SK-N-SH treated with all-trans-retinoic acid at 6 μM for 48 hours (cell line): ENCODE measurements at regions not wholly inside any gene's neighbourhood (a gene's known extent, or its start where the extent isn't known, plus 50 kb on each side); places are given as distances from the start of the nearest gene placed in this dataset.

Experiments used
- ATAC-seq: fragments of 200-7000 bp; cut with Tn5 transposase; 3 replicates; pipeline ENCODE4 v1.9.1; 2020; ENCODE audit warnings: mild to moderate bottlenecking, moderate library complexity
- ARNTL ChIP-seq: fragments of 450-650 bp; formaldehyde crosslinking; IDR thresholded peaks from 2 replicates; pipeline ENCODE4 v1.5.0; 2020; ENCODE audit warnings: low read depth, mild to moderate bottlenecking, moderate library complexity, borderline replicate concordance
- BACH2 ChIP-seq: fragments of 250-450 bp; sonication (Bioruptor Pico); IDR thresholded peaks from 2 replicates; pipeline ENCODE4 v1.9.0; 2021; ENCODE audit warnings: mild to moderate bottlenecking, borderline replicate concordance
- CSDC2 ChIP-seq: fragments of 250-450 bp; sonication (Bioruptor Pico); IDR thresholded peaks from 2 replicates; pipeline ENCODE4 v1.5.0; 2020; ENCODE audit warnings: mild to moderate bottlenecking, moderate library complexity
- ESRRG ChIP-seq: fragments of 250-450 bp; sonication (Bioruptor Pico); IDR thresholded peaks from 2 replicates; pipeline ENCODE4 v1.6.1; 2021; ENCODE audit warnings: mild to moderate bottlenecking
- ISL1 ChIP-seq: fragments of 250-450 bp; sonication (Bioruptor Pico); IDR thresholded peaks from 2 replicates; pipeline ENCODE4 v2.1.2; 2022; ENCODE audit warnings: mild to moderate bottlenecking, moderate library complexity
- OSR1 ChIP-seq: fragments of 250-450 bp; sonication (Bioruptor Pico); IDR thresholded peaks from 2 replicates; pipeline ENCODE4 v1.8.0; 2022; ENCODE audit warnings: moderate library complexity, mild to moderate bottlenecking, inconsistent platforms
- POU6F1 ChIP-seq: fragments of 250-450 bp; sonication (Bioruptor Pico); IDR thresholded peaks from 2 replicates; pipeline ENCODE4 v1.8.0; 2021; ENCODE audit warnings: low read depth, mild to moderate bottlenecking, moderate library complexity, borderline replicate concordance
- PPARA ChIP-seq: fragments of 250-450 bp; sonication (Bioruptor Pico); IDR thresholded peaks from 2 replicates; pipeline ENCODE4 v1.5.0; 2020; ENCODE audit warnings: mild to moderate bottlenecking, borderline replicate concordance
- RARB ChIP-seq: fragments of 250-450 bp; sonication (Bioruptor Pico); IDR thresholded peaks from 2 replicates; pipeline ENCODE4 v1.8.0; 2021; ENCODE audit warnings: mild to moderate bottlenecking, moderate library complexity
- SNAI2 ChIP-seq: fragments of 250-450 bp; sonication (Bioruptor Pico); IDR thresholded peaks from 2 replicates; pipeline ENCODE4 v1.5.0; 2020; ENCODE audit warnings: mild to moderate bottlenecking, moderate library complexity
- TCF4 ChIP-seq: fragments of 250-450 bp; sonication (Bioruptor Pico); IDR thresholded peaks from 2 replicates; pipeline ENCODE4 v1.8.0; 2021; ENCODE audit warnings: mild to moderate bottlenecking, moderate library complexity, borderline replicate concordance
- TOX ChIP-seq: fragments of 250-450 bp; sonication (Bioruptor Pico); IDR thresholded peaks from 2 replicates; pipeline ENCODE4 v1.8.0; 2021; ENCODE audit warnings: mild to moderate bottlenecking, moderate library complexity, borderline replicate concordance
- ZC3H10 ChIP-seq: fragments of 250-450 bp; sonication (Bioruptor Pico); IDR thresholded peaks from 2 replicates; pipeline ENCODE4 v1.5.1; 2021; ENCODE audit warnings: mild to moderate bottlenecking, moderate library complexity
- ZFP3 ChIP-seq: fragments of 250-450 bp; sonication (Bioruptor Pico); IDR thresholded peaks from 2 replicates; pipeline ENCODE4 v1.5.0; 2020; ENCODE audit warnings: mild to moderate bottlenecking, moderate library complexity
- ZFP30 ChIP-seq: fragments of 450-650 bp; formaldehyde crosslinking; IDR thresholded peaks from 2 replicates; pipeline ENCODE4 v1.5.0; 2022; ENCODE audit warnings: mild to moderate bottlenecking, moderate library complexity
- ZNF565 ChIP-seq: fragments of 450-650 bp; formaldehyde crosslinking; conservative IDR thresholded peaks from 2 replicates; pipeline ENCODE4 v1.5.0; 2020; ENCODE audit warnings: low read depth, mild to moderate bottlenecking, moderate library complexity
- ZNF70 ChIP-seq: fragments of 450-650 bp; formaldehyde crosslinking; IDR thresholded peaks from 2 replicates; pipeline ENCODE4 v1.5.0; 2020; ENCODE audit warnings: mild to moderate bottlenecking, moderate library complexity
- ZNF8 ChIP-seq: fragments of 450-650 bp; formaldehyde crosslinking; IDR thresholded peaks from 2 replicates; pipeline ENCODE4 v1.5.0; 2020; ENCODE audit warnings: mild to moderate bottlenecking, moderate library complexity
- TF ChIP-seq, protein P1 (sequence below): fragments of 250-450 bp; sonication (Bioruptor Pico); IDR thresholded peaks from 2 replicates; pipeline ENCODE4 v1.8.0; 2020; ENCODE audit warnings: mild to moderate bottlenecking, moderate library complexity, borderline replicate concordance
- TF ChIP-seq, protein P2 (sequence below): fragments of 250-450 bp; sonication (Bioruptor Pico); IDR thresholded peaks from 2 replicates; pipeline ENCODE4 v1.5.0; 2020; ENCODE audit warnings: mild to moderate bottlenecking, moderate library complexity
- TF ChIP-seq, protein P3 (sequence below): fragments of 250-450 bp; sonication (Bioruptor Pico); IDR thresholded peaks from 2 replicates; pipeline ENCODE4 v1.5.1; 2021; ENCODE audit warnings: mild to moderate bottlenecking, moderate library complexity

DNA sequence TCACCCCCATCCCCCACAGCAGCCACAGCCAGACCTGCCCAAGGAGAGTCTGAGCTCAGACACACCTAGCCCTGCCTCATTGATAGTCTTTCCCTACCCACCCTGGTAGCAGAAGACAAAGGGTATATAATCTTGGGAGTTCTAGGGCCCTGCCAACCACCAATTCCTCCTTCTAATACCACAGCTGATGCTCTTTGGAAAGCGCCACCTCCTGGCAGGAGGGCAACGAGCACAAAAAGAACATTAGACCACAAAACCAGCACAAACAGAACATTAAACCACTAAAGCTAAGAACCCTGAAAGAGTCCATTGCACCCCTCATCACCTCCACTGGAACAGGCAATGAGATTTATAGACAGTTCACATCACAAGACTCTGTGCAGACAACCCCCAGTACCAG lies 195.8 kb upstream of the FUT9 start:
- no peak for TF ChIP-seq ZNF565 (CRISPR knock-in tag)
- no peak for ATAC-seq

GRCh38 chr6:95830859-95831557 lies 184.8 kb upstream of the FUT9 start:
- ATAC-seq: no peak
- TF ChIP-seq RARB (no peak), CSDC2 (CRISPR knock-in tag) (no peak), PPARA (CRISPR knock-in tag) (no peak)

DNA sequence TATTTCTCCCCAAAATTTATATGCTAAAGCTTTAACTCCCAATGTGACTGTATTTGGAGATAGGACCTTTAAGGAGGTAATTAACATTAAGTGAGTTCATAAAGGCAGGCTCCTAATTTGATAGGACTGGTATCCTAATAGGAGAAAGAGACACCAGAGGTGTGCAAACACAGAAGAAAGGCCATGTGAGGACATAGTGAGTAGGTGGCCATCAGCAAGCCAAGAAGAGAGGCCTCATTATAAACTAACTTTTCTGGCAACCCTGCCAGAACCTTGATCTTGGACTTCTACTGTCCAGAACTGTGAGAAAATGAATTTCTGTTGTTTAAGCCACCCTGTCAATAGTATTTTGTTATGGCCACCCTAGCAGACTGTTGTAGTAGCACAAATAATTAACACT lies 177.9 kb upstream of the FUT9 start:
- ATAC-seq: no peak

DNA sequence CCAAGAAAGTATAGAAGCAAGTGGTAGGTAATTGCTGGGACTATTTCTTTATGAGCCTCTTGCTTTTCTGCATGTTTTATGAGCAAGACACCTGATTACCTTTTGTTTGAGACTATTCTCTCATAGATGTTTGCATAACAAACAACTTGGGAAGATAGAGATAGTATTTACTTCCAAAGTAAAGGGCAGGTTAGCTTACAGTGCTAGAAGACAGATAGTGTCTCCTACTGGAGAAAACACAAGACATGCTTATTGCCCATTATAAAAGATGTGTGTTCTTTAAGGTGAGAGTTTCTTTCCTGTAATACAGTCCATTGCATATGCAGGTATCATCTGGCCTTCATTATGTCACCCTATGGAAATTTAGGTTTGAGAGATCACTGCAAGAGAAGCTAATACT lies 174.2 kb upstream of the FUT9 start:
- no peak for ATAC-seq
- TF ChIP-seq ZFP3 (CRISPR knock-in tag) (no peak), ESRRG (no peak), ARNTL (CRISPR knock-in tag) (no peak), CSDC2 (CRISPR knock-in tag) (no peak), TOX (CRISPR knock-in tag) (no peak), TCF4 (CRISPR knock-in tag) (no peak), OSR1 (CRISPR knock-in tag) (no peak), ZC3H10 (CRISPR knock-in tag) (no peak)

More for the DNA sequence above, 177.9 kb upstream of the FUT9 start:
- TF ChIP-seq RARB: no peak
- TF ChIP-seq, protein P1, sequence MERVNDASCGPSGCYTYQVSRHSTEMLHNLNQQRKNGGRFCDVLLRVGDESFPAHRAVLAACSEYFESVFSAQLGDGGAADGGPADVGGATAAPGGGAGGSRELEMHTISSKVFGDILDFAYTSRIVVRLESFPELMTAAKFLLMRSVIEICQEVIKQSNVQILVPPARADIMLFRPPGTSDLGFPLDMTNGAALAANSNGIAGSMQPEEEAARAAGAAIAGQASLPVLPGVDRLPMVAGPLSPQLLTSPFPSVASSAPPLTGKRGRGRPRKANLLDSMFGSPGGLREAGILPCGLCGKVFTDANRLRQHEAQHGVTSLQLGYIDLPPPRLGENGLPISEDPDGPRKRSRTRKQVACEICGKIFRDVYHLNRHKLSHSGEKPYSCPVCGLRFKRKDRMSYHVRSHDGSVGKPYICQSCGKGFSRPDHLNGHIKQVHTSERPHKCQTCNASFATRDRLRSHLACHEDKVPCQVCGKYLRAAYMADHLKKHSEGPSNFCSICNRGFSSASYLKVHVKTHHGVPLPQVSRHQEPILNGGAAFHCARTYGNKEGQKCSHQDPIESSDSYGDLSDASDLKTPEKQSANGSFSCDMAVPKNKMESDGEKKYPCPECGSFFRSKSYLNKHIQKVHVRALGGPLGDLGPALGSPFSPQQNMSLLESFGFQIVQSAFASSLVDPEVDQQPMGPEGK (CRISPR knock-in tag): no peak
- TF ChIP-seq OSR1 (CRISPR knock-in tag): no peak
- no peak for TF ChIP-seq ZFP30 (CRISPR knock-in tag)

GRCh38 chr6:95846652-95847051 lies 169.1 kb upstream of the FUT9 start:
- no peak for TF ChIP-seq ZNF565 (CRISPR knock-in tag)
- TF ChIP-seq, protein P2, sequence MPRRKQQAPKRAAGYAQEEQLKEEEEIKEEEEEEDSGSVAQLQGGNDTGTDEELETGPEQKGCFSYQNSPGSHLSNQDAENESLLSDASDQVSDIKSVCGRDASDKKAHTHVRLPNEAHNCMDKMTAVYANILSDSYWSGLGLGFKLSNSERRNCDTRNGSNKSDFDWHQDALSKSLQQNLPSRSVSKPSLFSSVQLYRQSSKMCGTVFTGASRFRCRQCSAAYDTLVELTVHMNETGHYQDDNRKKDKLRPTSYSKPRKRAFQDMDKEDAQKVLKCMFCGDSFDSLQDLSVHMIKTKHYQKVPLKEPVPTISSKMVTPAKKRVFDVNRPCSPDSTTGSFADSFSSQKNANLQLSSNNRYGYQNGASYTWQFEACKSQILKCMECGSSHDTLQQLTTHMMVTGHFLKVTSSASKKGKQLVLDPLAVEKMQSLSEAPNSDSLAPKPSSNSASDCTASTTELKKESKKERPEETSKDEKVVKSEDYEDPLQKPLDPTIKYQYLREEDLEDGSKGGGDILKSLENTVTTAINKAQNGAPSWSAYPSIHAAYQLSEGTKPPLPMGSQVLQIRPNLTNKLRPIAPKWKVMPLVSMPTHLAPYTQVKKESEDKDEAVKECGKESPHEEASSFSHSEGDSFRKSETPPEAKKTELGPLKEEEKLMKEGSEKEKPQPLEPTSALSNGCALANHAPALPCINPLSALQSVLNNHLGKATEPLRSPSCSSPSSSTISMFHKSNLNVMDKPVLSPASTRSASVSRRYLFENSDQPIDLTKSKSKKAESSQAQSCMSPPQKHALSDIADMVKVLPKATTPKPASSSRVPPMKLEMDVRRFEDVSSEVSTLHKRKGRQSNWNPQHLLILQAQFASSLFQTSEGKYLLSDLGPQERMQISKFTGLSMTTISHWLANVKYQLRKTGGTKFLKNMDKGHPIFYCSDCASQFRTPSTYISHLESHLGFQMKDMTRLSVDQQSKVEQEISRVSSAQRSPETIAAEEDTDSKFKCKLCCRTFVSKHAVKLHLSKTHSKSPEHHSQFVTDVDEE (CRISPR knock-in tag): no peak
- TF ChIP-seq, protein P3, sequence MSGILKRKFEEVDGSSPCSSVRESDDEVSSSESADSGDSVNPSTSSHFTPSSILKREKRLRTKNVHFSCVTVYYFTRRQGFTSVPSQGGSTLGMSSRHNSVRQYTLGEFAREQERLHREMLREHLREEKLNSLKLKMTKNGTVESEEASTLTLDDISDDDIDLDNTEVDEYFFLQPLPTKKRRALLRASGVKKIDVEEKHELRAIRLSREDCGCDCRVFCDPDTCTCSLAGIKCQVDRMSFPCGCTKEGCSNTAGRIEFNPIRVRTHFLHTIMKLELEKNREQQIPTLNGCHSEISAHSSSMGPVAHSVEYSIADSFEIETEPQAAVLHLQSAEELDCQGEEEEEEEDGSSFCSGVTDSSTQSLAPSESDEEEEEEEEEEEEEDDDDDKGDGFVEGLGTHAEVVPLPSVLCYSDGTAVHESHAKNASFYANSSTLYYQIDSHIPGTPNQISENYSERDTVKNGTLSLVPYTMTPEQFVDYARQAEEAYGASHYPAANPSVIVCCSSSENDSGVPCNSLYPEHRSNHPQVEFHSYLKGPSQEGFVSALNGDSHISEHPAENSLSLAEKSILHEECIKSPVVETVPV: no peak
- no peak for TF ChIP-seq BACH2 (CRISPR knock-in tag)
- no peak for TF ChIP-seq ISL1 (CRISPR knock-in tag)
- TF ChIP-seq ZNF8 (CRISPR knock-in tag): no peak
- TF ChIP-seq TOX (CRISPR knock-in tag): no peak
- TF ChIP-seq POU6F1 (CRISPR knock-in tag): no peak
- TF ChIP-seq ZFP3 (CRISPR knock-in tag): no peak
- TF ChIP-seq ZNF70: no peak
- no peak for TF ChIP-seq ESRRG
- TF ChIP-seq OSR1 (CRISPR knock-in tag): no peak
- no peak for TF ChIP-seq TCF4 (CRISPR knock-in tag)
- no peak for TF ChIP-seq PPARA (CRISPR knock-in tag)
- TF ChIP-seq SNAI2: no peak
- no peak for TF ChIP-seq RARB
- no peak for TF ChIP-seq ZC3H10 (CRISPR knock-in tag)
- TF ChIP-seq, all 23 proteins: peak for 0
- ATAC-seq: no peak
